OCI-LY7 (cell line): ENCODE measurements at regions not wholly inside any gene's neighbourhood (a gene's known extent, or its start where the extent isn't known, plus 50 kb on each side); places are given as distances from the start of the nearest gene placed in this dataset.

Source experiments
- CTCF ChIP-seq: fragments of 200-600 bp; sonication (generic); conservative IDR thresholded peaks from 2 replicates; pipeline ENCODE4 v1.5.1; 2014; ENCODE audit warnings: mild to moderate bottlenecking, antibody characterized with exemption, low read length, moderate library complexity, mixed read lengths
- EZH2phosphoT487 ChIP-seq: fragments of 200-600 bp; sonication (generic); IDR thresholded peaks from 2 replicates; pipeline ENCODE4 v1.6.1; 2018; ENCODE audit warnings: low read depth, borderline replicate concordance, mild to moderate bottlenecking, mixed run types, antibody characterized with exemption, low read length, moderate library complexity, mixed read lengths

DNA sequence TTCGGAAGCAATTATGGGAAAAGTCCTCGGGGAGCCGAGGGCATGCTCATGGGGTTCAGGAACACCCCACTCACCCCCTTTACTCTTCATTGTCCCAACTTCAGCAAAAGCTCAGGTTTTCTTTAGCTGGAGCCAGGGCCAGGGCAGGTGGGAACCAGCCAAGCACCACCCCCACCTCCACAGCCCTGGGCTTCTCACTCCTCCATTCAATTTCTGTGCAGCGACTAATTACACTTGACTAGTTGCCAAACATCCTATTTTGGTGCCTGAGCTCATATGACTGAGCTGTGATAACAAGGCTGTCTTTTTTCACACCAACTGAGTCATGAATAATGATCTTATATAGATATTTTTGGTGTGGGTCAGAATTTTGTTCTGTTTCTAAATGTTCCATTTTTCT is 257.2 kb upstream of the AJAP1 start:
- TF ChIP-seq CTCF (no peak), EZH2phosphoT487 (no peak)
